ENCODE measurements at regions not wholly inside any gene's neighbourhood (a gene's known extent, or its start where the extent isn't known, plus 50 kb on each side); places are given as distances from the start of the nearest gene placed in this dataset.

DNA sequence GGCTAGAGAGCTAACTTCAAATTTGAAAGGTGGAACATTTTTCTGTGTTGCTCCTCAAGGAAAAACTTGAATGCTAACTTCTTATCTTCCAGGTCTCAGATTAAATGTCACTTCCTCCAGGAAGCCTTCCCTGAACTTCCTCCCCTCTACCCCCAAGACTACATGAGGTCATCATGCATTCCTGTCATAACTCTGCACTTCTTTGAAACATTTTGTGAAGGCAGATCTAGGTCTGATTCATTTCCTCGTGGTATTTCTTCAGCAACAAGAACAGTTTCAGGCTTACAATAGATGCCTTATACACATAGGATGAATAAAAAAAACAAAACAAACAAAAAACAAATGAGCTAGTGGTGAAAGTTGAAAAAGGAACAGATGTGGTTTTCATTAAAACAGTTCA, 97.1 kb upstream of the SRRM4 start:
- TF ChIP-seq POLR2AphosphoS5 (IDR thresholded peaks at IDR 0.05) = no peak
- TF ChIP-seq EP300 (IDR thresholded peaks at IDR 0.05) = no peak
- TF ChIP-seq, protein P1, sequence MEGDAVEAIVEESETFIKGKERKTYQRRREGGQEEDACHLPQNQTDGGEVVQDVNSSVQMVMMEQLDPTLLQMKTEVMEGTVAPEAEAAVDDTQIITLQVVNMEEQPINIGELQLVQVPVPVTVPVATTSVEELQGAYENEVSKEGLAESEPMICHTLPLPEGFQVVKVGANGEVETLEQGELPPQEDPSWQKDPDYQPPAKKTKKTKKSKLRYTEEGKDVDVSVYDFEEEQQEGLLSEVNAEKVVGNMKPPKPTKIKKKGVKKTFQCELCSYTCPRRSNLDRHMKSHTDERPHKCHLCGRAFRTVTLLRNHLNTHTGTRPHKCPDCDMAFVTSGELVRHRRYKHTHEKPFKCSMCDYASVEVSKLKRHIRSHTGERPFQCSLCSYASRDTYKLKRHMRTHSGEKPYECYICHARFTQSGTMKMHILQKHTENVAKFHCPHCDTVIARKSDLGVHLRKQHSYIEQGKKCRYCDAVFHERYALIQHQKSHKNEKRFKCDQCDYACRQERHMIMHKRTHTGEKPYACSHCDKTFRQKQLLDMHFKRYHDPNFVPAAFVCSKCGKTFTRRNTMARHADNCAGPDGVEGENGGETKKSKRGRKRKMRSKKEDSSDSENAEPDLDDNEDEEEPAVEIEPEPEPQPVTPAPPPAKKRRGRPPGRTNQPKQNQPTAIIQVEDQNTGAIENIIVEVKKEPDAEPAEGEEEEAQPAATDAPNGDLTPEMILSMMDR (IDR thresholded peaks at IDR 0.05) = no peak
- TF ChIP-seq POLR2A (IDR thresholded peaks at IDR 0.05; ENCODE audit: low read depth) = no peak
